HCT116 (cell line): ENCODE measurements at regions not wholly inside any gene's neighbourhood (a gene's known extent, or its start where the extent isn't known, plus 50 kb on each side); places are given as distances from the start of the nearest gene placed in this dataset.

Experiments used
- ATAC-seq: fragments of 200-7000 bp; cut with Tn5 transposase; 2 replicates; pipeline ENCODE4 v1.9.1; 2020; ENCODE audit warnings: mild to moderate bottlenecking, moderate library complexity
- BruUV-seq: library from RNA; stranded (reverse); fragments of 400-500 nt; replicated peaks from 2 replicates; lab custom pipeline; 2021; lab: Mats Ljungman, UMichigan
- CTCF ChIA-PET: fragments of 300-600 bp; sonication (Branson Sonifier 250); formaldehyde crosslinking; loops from one replicate; lab custom pipeline; 2021; ENCODE audit warnings: antibody characterized with exemption; lab: Charles Lee
- POLR2A ChIA-PET: fragments of 300-600, 350-600 bp; sonication (Branson Sonifier 250); formaldehyde crosslinking; loops from one replicate; lab custom pipeline; 2021; ENCODE audit warnings: antibody characterized with exemption; lab: Charles Lee
- RAD21 ChIA-PET, 2 experiments: fragments of 300-600 bp; sonication (Branson Sonifier 250); formaldehyde crosslinking; loops; one replicate each; lab custom pipeline; 2023; ENCODE audit warnings: low total read pairs in 2 of 2; ENCODE audit not compliant: uncharacterized antibody in 2 of 2, unreplicated experiment in 2 of 2, low non-redundant PET in 1 of 2; lab: Charles Lee
- DNase-seq: peaks from one replicate; pipeline ENCODE4 v3.0.0-alpha.2; 2010; ENCODE audit warnings: low read depth, low spot score
- H2AFZ ChIP-seq: fragments of 200-600 bp; shearing (Covaris generic), sonication (generic); 2 replicates; pipeline ENCODE4 v1.6.1; 2017; ENCODE audit warnings: low read depth, mixed run types, mixed read lengths, antibody characterized with exemption, low read length; ENCODE audit not compliant: poor library complexity, severe bottlenecking
- H3K27ac ChIP-seq: 2 replicates; pipeline ENCODE4 v1.5.1; 2012; ENCODE audit warnings: low read depth, low read length
- H3K27me3 ChIP-seq: fragments of 200-600 bp; sonication (generic); 2 replicates; pipeline ENCODE4 v1.6.1; 2016; ENCODE audit warnings: mixed run types, low read length, mixed read lengths; ENCODE audit not compliant: insufficient read depth
- H3K36me3 ChIP-seq, 2 experiments: fragments of 200-500 bp in 1 of 2; fragments of 200-600 bp in 1 of 2; sonication (Bioruptor generic) in 1 of 2; sonication (generic) in 1 of 2; 2 replicates each; pipeline versions ENCODE4 v1.5.1 to v1.6.1; 2014 to 2016; ENCODE audit warnings: low read length in 2 of 2, inconsistent platforms in 1 of 2, mixed read lengths in 1 of 2, mixed run types in 1 of 2; ENCODE audit not compliant: insufficient read depth in 2 of 2, control insufficient read depth in 1 of 2
- H3K4me1 ChIP-seq, 2 experiments: fragments of 200-600 bp in 1 of 2; sonication (generic) in 1 of 2; 2 replicates each; pipeline versions ENCODE4 v1.5.1 to v1.6.1; 2012 to 2017; ENCODE audit warnings: low read length in 2 of 2, inconsistent platforms in 1 of 2, mild to moderate bottlenecking in 1 of 2, mixed read lengths in 1 of 2, mixed run types in 1 of 2, moderate library complexity in 1 of 2; ENCODE audit not compliant: insufficient read depth in 2 of 2, control insufficient read depth in 1 of 2
- H3K4me2 ChIP-seq: fragments of 200-600 bp; sonication (generic); 2 replicates; pipeline ENCODE4 v1.6.1; 2017; ENCODE audit warnings: mixed run types, low read length, mixed read lengths
- H3K4me3 ChIP-seq, 2 experiments: fragments of 200-600 bp in 1 of 2; sonication (generic) in 1 of 2; replicated peaks in 1 of 2; 2 replicates each; pipeline ENCODE4 v1.5.1; 2011 to 2016; ENCODE audit warnings: low read length in 2 of 2, control low read depth in 1 of 2, low read depth in 1 of 2, mild to moderate bottlenecking in 1 of 2, mixed read lengths in 1 of 2, mixed run types in 1 of 2
- H3K79me2 ChIP-seq: fragments of 200-600 bp; sonication (generic); 2 replicates; pipeline ENCODE4 v1.6.1; 2017; ENCODE audit warnings: mild to moderate bottlenecking, mixed run types, low read length, moderate library complexity, mixed read lengths; ENCODE audit not compliant: insufficient read depth
- H3K9ac ChIP-seq: fragments of 200-600 bp; sonication (generic); 2 replicates; pipeline ENCODE4 v1.6.1; 2016; ENCODE audit warnings: low read length, mixed read lengths
- H3K9me2 ChIP-seq: fragments of 200-600 bp; sonication (generic), shearing (Covaris generic); 2 replicates; pipeline ENCODE4 v1.6.1; 2017; ENCODE audit warnings: mixed run types, mild to moderate bottlenecking, moderate library complexity; ENCODE audit not compliant: insufficient read depth
- H3K9me3 ChIP-seq, 2 experiments: fragments of 200-500 bp in 1 of 2; fragments of 200-600 bp in 1 of 2; sonication (Bioruptor generic) in 1 of 2; sonication (generic) in 1 of 2; 2 replicates each; pipeline ENCODE4 v1.6.1; 2014 to 2017; ENCODE audit warnings: low read length in 2 of 2, mixed read lengths in 2 of 2, inconsistent platforms in 1 of 2, low read depth in 1 of 2, mild to moderate bottlenecking in 1 of 2, mixed run types in 1 of 2, moderate library complexity in 1 of 2; ENCODE audit not compliant: control insufficient read depth in 1 of 2, insufficient read depth in 1 of 2
- H4K20me1 ChIP-seq: fragments of 200-600 bp; sonication (generic), shearing (Covaris generic); 2 replicates; pipeline ENCODE4 v1.6.1; 2017; ENCODE audit warnings: mixed run types, mild to moderate bottlenecking, moderate library complexity; ENCODE audit not compliant: insufficient read depth
- ATF3 ChIP-seq: IDR thresholded peaks from 2 replicates; pipeline ENCODE4 v1.6.1; 2012
- CBX3 ChIP-seq: IDR thresholded peaks from 2 replicates; pipeline ENCODE4 v1.6.1; 2012; ENCODE audit warnings: low read depth
- CTCF ChIP-seq, 3 experiments: fragments of 200-600 bp in 1 of 3; sonication (generic) in 1 of 3; IDR thresholded peaks in 2 of 3; conservative IDR thresholded peaks in 1 of 3; 2 replicates each; pipeline ENCODE4 v1.5.1; 2012 to 2017; ENCODE audit warnings: low read depth in 2 of 3, low read length in 2 of 3, antibody characterized with exemption in 1 of 3, borderline replicate concordance in 1 of 3, control low read depth in 1 of 3, mild to moderate bottlenecking in 1 of 3, mixed read lengths in 1 of 3, mixed run types in 1 of 3, moderate library complexity in 1 of 3; ENCODE audit not compliant: insufficient read depth in 1 of 3
- EZH2 ChIP-seq: fragments of 200-600 bp; sonication (generic); IDR thresholded peaks from 2 replicates; pipeline ENCODE4 v1.6.1; 2017; ENCODE audit warnings: antibody characterized with exemption, mixed run types
- POLR2A ChIP-seq: IDR thresholded peaks from 2 replicates; pipeline ENCODE4 v1.7.0; 2011; ENCODE audit warnings: borderline replicate concordance; ENCODE audit not compliant: insufficient read depth, insufficient read length; ENCODE audit errors: extremely low read depth
- REST ChIP-seq: IDR thresholded peaks from 2 replicates; pipeline ENCODE4 v1.6.1; 2012; ENCODE audit warnings: low read depth
- SIN3A ChIP-seq: IDR thresholded peaks from 2 replicates; pipeline ENCODE4 v1.6.1; 2012; ENCODE audit warnings: low read depth
- SP1 ChIP-seq: IDR thresholded peaks from 2 replicates; pipeline ENCODE4 v1.6.1; 2012; ENCODE audit warnings: low read depth
- intact Hi-C: fragments of 100-400 bp; cut with micrococcal nuclease; formaldehyde crosslinking; loops from 2 replicates; pipeline ENCODE4 v1.10.0; 2022

- H2AFZ ChIP-seq: no peak overlapping the region
These were observed 142.4 kb upstream of the KCNMB2 start for GRCh38 chr3:178393824-178394223.

More at GRCh38 chr3:178393824-178394223, 142.4 kb upstream of the KCNMB2 start:
- DNase-seq: no peak
- Histone ChIP-seq H3K79me2 (no peaks in the 10 kb centered on the region), H3K9ac (no peak overlapping the region), H3K4me2 (no peak overlapping the region), H3K9me3 (no peaks in the 10 kb centered on the region), H3K27ac (no peak overlapping the region), H3K4me1 (no peaks in the 10 kb centered on the region), H3K4me3 (no peak overlapping the region), H4K20me1 (no peaks in the 10 kb centered on the region), H3K27me3 (no peaks in the 10 kb centered on the region), H3K9me2 (no peaks in the 10 kb centered on the region), H3K36me3 (no peaks in the 10 kb centered on the region)
- ChIA-PET CTCF (interaction anchor here (1.1 to 1.9 kb wide), 2 partner anchors 9 to 12 kb away, joined by 4 to 10 read pairs; no protein-coding TSS in a partner anchor), POLR2A (interaction anchor here (1.2 kb wide), 1 partner anchor 9 kb away, joined by 3 read pairs; no protein-coding TSS in a partner anchor), RAD21 (no interaction called here)
- intact Hi-C loops: no loop called here
- no peak for ATAC-seq
- TF ChIP-seq CTCF (IDR thresholded peaks at IDR 0.05 in 2 of 3, conservative IDR thresholded peaks at IDR 0.05 in 1 of 3; ENCODE audit: borderline replicate concordance in 1 of 3, insufficient read depth in 1 of 3, low read depth in 2 of 3, low read length in 2 of 3) (no peak), SP1 (no peak), POLR2A (no peak), EZH2 (no peak), ATF3 (no peak), SIN3A (no peak), CBX3 (no peak), REST (no peak)
- no TSS peak for BruUV-seq
